Activated T-helper 1 cell treated with anti-CD3 and anti-CD28 coated beads, Interleukin-12 subunit alpha, Interleukin-12 subunit beta, Interleukin-2, Interleukin-4 antibody, amounts not matched to agents 30 ng/mL and 10 ng/mL and 1 ng/mL, durations not matched to agents 14 hours and 24 hours and 36 hours (primary cell): ENCODE measurements at regions not wholly inside any gene's neighbourhood (a gene's known extent, or its start where the extent isn't known, plus 50 kb on each side); places are given as distances from the start of the nearest gene placed in this dataset.

Experiments used
- DNase-seq: peaks from one replicate; pipeline ENCODE4 v3.0.0; 2021; ENCODE audit warnings: low spot score
- H3K27ac Mint-ChIP-seq: one replicate; pipeline ENCODE4 v1.8.0; 2021; ENCODE audit warnings: mild to moderate bottlenecking, mixed read lengths
- H3K27me3 Mint-ChIP-seq: one replicate; pipeline ENCODE4 v1.8.0; 2022; ENCODE audit warnings: mild to moderate bottlenecking, moderate library complexity, mixed read lengths; ENCODE audit not compliant: insufficient read depth
- H3K36me3 Mint-ChIP-seq: one replicate; pipeline ENCODE4 v1.8.0; 2021; ENCODE audit warnings: low read depth, mixed read lengths
- H3K4me1 Mint-ChIP-seq: one replicate; pipeline ENCODE4 v1.8.0; 2021; ENCODE audit warnings: low read depth, mixed read lengths
- H3K4me3 Mint-ChIP-seq: one replicate; pipeline ENCODE4 v1.8.0; 2021; ENCODE audit warnings: mild to moderate bottlenecking, moderate library complexity, mixed read lengths
- H3K9me3 Mint-ChIP-seq: one replicate; pipeline ENCODE4 v1.8.0; 2021; ENCODE audit warnings: mixed read lengths
- intact Hi-C: fragments of 100-400 bp; cut with micrococcal nuclease; formaldehyde crosslinking; loops from one replicate; pipeline ENCODE4 v1.15.1; 2024

DNA sequence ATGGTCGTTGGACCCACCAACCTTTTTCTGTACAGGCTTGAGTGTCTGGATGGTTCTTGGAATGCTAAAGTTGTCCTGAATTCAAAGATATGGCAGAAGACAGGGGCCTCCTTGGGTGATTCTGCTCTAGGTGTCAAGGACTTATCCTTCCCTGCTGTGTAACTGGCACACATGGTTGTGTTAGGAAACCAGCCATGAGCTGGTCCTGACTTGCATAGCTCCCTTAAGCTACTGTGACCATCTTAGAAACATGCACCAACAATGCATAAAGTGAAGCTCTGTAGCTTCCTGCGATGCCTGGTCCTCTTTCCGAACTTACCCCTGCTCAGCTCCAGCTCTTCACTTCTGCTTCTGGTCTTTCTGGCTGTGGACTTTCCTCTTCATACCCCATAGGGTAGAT, 224.6 kb downstream of the TLE4 start:
- no peak for DNase-seq
- Mint-ChIP-seq H3K4me1 (no peaks in the 10 kb centered on the region), H3K27ac (no peak overlapping the region), H3K4me3 (no peak overlapping the region), H3K27me3 (no peaks in the 10 kb centered on the region), H3K9me3 (no peaks in the 10 kb centered on the region), H3K36me3 (no peaks in the 10 kb centered on the region)
- intact Hi-C loops: no loop called here

DNA sequence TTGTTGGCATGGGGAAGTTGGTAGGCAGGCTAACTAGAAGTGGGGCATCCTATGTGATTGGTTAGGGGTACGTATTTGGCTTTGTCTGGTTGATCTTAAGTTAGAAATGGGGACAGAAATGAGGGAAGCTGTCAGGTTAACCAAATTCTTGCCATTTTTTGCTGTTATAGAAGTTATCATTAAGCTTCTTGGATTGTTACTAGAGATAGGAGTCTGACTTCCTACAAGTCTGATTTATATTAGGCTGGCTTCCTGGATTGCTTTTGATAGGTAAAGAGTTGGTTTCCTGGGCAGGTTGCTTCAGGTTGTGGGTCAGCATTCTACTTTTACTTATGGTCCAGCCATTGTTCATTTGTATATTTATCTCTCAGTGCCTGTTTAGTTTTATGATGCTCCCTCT, 216.9 kb downstream of the TLE4 start:
- H3K9me3 Mint-ChIP-seq: peaks cover 3% of the 10 kb centered on the region
- intact Hi-C loops: no loop called here
- H3K36me3 Mint-ChIP-seq: no peaks in the 10 kb centered on the region
- H3K4me1 Mint-ChIP-seq: no peaks in the 10 kb centered on the region
- no peak overlapping the region for H3K27ac Mint-ChIP-seq
- no peak for DNase-seq
- peaks cover 5% of the 10 kb centered on the region for H3K27me3 Mint-ChIP-seq
- H3K4me3 Mint-ChIP-seq: no peak overlapping the region

DNA sequence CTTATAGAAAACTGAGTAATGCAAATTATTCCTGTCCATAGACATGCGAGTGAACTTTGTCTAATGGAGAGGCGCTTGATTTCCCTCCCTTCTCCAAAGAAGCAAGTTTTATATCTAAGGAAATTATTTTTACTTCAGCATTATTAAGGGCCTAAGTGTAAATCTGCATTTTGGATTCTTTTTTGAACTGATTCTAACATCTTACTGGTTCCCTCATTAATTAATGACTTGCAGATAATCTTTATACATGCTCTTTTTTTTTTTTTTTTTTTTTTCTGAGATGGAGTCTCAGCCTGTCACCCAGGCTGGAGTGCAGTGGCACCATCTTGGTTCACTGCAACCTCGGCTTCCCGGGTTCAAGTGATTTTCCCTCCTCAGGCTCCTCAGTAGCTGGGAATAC, 209.5 kb downstream of the TLE4 start:
- intact Hi-C loops: no loop called here
- DNase-seq: no peak
- Mint-ChIP-seq H3K27me3 (peaks cover 5% of the 10 kb centered on the region), H3K36me3 (no peaks in the 10 kb centered on the region), H3K9me3 (no peaks in the 10 kb centered on the region), H3K27ac (no peak overlapping the region), H3K4me1 (no peaks in the 10 kb centered on the region), H3K4me3 (no peak overlapping the region)

DNA sequence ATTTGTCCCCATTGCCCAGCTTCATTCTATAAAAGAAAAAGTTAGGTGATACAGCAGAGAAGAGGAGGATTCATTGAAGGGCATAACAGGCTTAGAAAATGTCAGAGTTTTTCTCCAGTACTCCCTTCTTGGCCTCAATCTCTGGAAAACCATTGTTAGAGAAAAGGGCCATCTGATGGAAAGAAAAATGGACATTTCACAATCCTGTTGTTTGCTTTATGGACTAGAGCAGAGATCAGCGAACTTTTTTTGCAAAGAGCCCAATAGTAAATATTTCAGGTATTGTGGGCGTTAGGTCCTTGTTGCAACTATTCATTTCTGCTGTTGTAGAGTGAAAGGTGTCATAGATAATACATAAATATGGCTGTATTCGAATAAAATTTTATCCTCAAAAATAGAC, 208.8 kb downstream of the TLE4 start:
- Mint-ChIP-seq H3K27me3 (peaks cover 7% of the 10 kb centered on the region), H3K4me3 (no peak overlapping the region), H3K27ac (no peak overlapping the region), H3K4me1 (no peaks in the 10 kb centered on the region), H3K9me3 (no peaks in the 10 kb centered on the region), H3K36me3 (no peaks in the 10 kb centered on the region)
- intact Hi-C loops: no loop called here
- DNase-seq: no peak

DNA sequence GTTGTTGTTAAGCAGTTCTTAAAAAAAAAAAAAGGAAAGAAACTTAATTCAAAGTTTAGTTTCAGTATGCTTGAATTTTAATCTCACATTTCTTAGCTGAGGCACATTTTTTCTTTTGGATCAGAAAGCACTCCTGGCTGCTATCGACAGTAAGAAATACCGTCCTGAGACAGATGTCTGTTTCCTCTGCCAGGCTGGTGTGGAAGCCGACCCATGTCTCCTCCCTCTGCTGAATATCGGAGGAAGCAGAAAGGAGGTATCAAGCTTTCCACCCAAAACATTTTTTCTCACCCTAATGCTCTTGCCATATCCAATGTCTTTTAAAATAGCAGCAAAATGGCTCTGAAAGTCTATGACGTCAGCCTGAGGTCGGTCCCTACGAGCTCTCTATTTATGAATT, 208.1 kb downstream of the TLE4 start:
- no peaks in the 10 kb centered on the region for H3K9me3 Mint-ChIP-seq

DNA sequence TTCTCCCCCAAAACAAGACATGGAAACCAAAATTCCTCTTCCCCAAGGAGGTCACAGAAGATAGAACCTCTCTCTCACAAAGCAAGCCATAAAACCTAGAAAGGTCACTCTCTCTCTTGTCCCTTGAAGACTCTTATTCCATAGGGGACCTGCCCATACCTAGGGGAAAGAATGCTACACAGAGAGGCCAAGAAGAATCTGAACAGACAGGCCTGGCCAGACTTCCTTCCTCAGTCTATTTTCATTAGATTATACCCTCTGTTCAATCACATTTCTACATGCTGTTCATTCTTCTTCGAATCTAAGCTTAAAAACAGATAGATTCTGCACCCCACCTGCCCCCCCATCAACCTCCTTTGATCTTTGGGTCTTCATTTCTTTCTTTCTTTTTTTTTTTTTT, 206.8 kb downstream of the TLE4 start:
- H3K4me3 Mint-ChIP-seq: no peak overlapping the region
- H3K36me3 Mint-ChIP-seq: no peaks in the 10 kb centered on the region
- H3K27me3 Mint-ChIP-seq: peaks cover 2% of the 10 kb centered on the region
- H3K27ac Mint-ChIP-seq: no peak overlapping the region
- intact Hi-C loops: no loop called here
- no peaks in the 10 kb centered on the region for H3K4me1 Mint-ChIP-seq
- no peaks in the 10 kb centered on the region for H3K9me3 Mint-ChIP-seq
- DNase-seq: no peak

More for the DNA sequence above, 208.1 kb downstream of the TLE4 start:
- no peaks in the 10 kb centered on the region for H3K36me3 Mint-ChIP-seq
- DNase-seq: no peak
- intact Hi-C loops: no loop called here
- H3K27ac Mint-ChIP-seq: no peak overlapping the region
- H3K4me1 Mint-ChIP-seq: no peaks in the 10 kb centered on the region
- H3K27me3 Mint-ChIP-seq: peaks cover 6% of the 10 kb centered on the region
- H3K4me3 Mint-ChIP-seq: no peak overlapping the region

DNA sequence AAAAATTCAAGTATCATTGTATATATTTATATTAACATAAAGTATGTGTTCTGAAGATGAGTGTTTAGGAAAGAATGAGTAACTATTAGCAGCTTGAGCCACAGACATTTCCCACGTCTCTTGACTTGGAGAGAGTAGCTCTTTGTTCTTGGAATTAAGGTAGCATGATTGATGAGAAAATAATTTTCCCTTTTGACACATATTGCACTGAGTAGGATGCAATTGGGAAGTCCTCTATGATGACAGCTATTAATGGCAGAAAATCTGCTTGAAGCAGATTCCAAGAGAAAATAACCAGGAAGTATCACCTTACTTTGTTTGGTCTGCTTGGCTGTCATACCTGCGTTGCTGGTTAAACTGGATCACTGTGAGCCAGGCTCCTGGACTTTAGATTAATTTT, 204.8 kb downstream of the TLE4 start:
- Mint-ChIP-seq H3K4me1 (no peaks in the 10 kb centered on the region), H3K27ac (no peak overlapping the region), H3K9me3 (no peaks in the 10 kb centered on the region), H3K36me3 (no peaks in the 10 kb centered on the region), H3K4me3 (no peak overlapping the region), H3K27me3 (peaks cover 4% of the 10 kb centered on the region)
- DNase-seq: no peak
- intact Hi-C loops: no loop called here
